ENCODE measurements at regions not wholly inside any gene's neighbourhood (a gene's known extent, or its start where the extent isn't known, plus 50 kb on each side); places are given as distances from the start of the nearest gene placed in this dataset.
A peak's percentile ranks its signal among the peaks of the same experiment; 100 is the strongest.

DNA sequence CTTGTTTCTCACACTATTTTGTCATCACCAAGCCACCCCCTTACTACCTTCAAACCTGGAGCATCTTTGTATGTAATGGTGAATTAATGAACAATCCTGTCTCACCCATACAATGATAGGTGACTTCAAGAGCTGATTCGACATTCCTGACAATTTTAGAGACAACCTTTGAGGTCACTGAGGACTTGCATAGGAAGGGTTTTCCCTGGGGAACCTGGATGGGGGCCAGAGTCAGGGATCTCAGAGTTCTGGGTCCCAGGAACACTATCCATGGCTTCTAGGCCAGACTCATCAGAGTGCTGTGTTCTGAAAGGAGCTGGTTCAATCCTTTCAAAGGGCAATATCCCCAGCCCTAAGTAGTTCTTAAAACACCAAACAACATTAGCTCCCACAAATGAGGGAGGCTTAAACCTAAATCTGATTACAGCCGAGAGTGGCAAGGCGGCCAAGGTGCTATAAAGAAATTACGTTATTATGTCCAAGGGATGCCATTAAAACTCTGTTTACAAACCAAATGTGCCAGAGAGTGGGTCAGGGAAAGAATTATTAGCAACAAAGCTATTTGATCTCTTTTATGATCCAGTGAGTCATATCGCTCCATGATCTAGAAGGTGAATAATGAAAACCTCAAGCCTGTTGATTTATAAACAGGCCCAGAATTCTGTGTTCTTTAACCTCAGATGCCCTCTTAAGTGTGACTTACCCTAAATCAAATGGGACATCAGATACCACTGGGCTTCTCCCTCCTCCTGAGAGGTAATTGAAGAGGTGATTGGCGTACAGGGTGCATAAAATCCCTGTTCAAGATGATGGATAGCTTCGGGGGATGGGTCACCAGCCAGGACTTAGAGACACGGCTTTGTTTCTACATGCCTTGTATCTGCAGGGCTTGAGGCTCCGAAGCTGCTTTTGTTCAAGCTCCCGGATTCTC lies 230.2 kb upstream of the TBX3 start (continued):
- TF ChIP-seq, protein P1, sequence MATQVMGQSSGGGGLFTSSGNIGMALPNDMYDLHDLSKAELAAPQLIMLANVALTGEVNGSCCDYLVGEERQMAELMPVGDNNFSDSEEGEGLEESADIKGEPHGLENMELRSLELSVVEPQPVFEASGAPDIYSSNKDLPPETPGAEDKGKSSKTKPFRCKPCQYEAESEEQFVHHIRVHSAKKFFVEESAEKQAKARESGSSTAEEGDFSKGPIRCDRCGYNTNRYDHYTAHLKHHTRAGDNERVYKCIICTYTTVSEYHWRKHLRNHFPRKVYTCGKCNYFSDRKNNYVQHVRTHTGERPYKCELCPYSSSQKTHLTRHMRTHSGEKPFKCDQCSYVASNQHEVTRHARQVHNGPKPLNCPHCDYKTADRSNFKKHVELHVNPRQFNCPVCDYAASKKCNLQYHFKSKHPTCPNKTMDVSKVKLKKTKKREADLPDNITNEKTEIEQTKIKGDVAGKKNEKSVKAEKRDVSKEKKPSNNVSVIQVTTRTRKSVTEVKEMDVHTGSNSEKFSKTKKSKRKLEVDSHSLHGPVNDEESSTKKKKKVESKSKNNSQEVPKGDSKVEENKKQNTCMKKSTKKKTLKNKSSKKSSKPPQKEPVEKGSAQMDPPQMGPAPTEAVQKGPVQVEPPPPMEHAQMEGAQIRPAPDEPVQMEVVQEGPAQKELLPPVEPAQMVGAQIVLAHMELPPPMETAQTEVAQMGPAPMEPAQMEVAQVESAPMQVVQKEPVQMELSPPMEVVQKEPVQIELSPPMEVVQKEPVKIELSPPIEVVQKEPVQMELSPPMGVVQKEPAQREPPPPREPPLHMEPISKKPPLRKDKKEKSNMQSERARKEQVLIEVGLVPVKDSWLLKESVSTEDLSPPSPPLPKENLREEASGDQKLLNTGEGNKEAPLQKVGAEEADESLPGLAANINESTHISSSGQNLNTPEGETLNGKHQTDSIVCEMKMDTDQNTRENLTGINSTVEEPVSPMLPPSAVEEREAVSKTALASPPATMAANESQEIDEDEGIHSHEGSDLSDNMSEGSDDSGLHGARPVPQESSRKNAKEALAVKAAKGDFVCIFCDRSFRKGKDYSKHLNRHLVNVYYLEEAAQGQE (IDR thresholded peaks at IDR 0.05): no peak

GRCh38 chr12:114912811-114913210 lies 228.8 kb upstream of the TBX3 start:
- Histone ChIP-seq H3K27ac (peak overlapping the region in 1 of 2 experiments; percentile 77; a peak in 1 of 6 replicates), H3K4me1 (peaks cover 45% of the 10 kb centered on the region)
- 88% methylated on average over 1 of the region's 1 CpG for WGBS (ENCODE audit: missing lambda C conversion rate)

DNA sequence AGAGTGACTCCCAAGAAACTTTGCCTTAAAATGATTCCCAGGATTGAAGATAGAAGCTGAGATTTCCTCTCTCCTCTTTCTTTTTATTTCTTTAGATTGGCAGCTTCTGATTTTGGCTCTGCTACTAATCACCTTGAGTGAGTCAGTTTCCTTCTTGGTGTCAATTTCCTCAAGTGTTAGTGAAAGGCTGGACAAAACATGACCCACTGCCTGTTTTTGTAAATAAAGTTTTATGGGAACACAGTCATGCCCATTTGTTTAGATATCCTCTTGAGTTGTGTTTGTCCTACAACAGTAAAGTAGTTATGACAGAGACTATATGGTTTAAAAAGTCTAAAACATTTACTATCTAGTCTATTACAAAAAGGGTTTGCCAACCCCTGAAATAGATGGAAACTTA lies 227.2 kb upstream of the TBX3 start:
- H3K4me2 ChIP-seq: no peak overlapping the region
- no peak overlapping the region; a peak in 1 of 6 replicates for H3K27ac ChIP-seq
- FAIRE-seq: no peak
- CTCF ChIA-PET: interaction anchor here (0.8 kb wide), 1 partner anchor 227 kb away, joined by 3 read pairs; the partner anchor contains the start of gene TBX3
- no peak for DNase-seq (ENCODE audit: low read depth in 1 of 2, low spot score in 1 of 2)
- ATAC-seq: no peak
- no peak for TF ChIP-seq RAD21 (conservative IDR thresholded peaks at IDR 0.05 in 1 of 2, IDR thresholded peaks at IDR 0.05 in 1 of 2)
- TF ChIP-seq HEYL (CRISPR knock-in tag; IDR thresholded peaks at IDR 0.05): no peak
- POLR2A ChIA-PET: no interaction called here
- H3K4me1 ChIP-seq: peaks cover 29% of the 10 kb centered on the region
- no peak overlapping the region for H3K4me3 ChIP-seq
- no peaks in the 10 kb centered on the region for H3K9me3 ChIP-seq

More at GRCh38 chr12:114912811-114913210, 228.8 kb upstream of the TBX3 start:
- no peak for TF ChIP-seq CBX8 (IDR thresholded peaks at IDR 0.05)
- TF ChIP-seq, protein P2, sequence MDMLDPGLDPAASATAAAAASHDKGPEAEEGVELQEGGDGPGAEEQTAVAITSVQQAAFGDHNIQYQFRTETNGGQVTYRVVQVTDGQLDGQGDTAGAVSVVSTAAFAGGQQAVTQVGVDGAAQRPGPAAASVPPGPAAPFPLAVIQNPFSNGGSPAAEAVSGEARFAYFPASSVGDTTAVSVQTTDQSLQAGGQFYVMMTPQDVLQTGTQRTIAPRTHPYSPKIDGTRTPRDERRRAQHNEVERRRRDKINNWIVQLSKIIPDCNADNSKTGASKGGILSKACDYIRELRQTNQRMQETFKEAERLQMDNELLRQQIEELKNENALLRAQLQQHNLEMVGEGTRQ (IDR thresholded peaks at IDR 0.05): no peak
- no peak for TF ChIP-seq FOXS1 (CRISPR knock-in tag; IDR thresholded peaks at IDR 0.05)
- TF ChIP-seq RNF2 (IDR thresholded peaks at IDR 0.05; ENCODE audit: borderline replicate concordance, low read depth): no peak
- no peak for TF ChIP-seq HES2 (IDR thresholded peaks at IDR 0.05)
- no peak for TF ChIP-seq TP53 (CRISPR knock-in tag; IDR thresholded peaks at IDR 0.05)
- DNase-seq (ENCODE audit: low read depth in 1 of 2, low spot score in 1 of 2): no peak
- CTCF ChIA-PET: no interaction called here
- no peak for ATAC-seq
- no peak for FAIRE-seq
- no peak overlapping the region for H3K4me2 ChIP-seq
- H3K9me3 ChIP-seq: no peaks in the 10 kb centered on the region
- POLR2A ChIA-PET: no interaction called here
- H3K4me3 ChIP-seq: no peak overlapping the region

DNA sequence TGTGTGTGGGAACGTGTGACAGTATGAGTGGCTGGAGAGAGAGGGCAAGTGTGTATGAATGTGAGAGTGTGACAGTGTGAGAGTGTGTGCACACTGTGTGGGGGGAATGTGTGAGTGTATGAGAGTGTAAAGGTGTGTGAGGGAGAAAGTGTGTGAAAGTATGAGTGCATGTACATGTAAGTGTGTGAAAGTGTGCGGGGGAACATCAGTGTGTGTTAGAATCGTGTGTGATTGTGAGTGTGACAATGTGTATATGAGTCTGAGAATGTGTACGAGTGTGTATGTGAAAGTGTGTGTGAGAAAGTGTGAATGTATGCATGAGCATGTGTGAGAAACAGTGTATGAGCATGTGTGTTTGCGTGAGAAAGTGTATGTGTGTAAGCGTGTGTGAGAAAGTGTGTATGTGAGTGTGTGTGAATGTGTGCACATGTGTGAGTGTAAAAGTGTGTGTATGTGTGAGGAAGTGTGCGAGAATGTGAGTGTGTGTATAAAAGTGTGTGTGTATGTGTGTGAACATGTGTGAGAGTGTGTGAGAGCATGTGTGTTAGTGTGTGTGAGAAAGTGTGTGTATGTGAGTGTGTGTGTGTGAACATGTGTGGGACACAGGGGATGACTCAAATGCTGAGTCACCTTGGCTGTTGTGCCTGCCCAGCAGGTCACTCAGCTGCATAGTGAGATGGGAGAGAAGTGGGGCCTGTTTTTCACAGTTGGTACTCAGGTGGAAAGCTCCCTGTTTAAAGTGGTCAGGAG lies 220.5 kb upstream of the TBX3 start:
- no peak overlapping the region for H3K4me3 ChIP-seq
- ChIA-PET CTCF (interaction anchor here (0.6 kb wide), 1 partner anchor 92 kb away, joined by 3 read pairs; no protein-coding TSS in a partner anchor), POLR2A (interaction anchor here (0.7 to 1.2 kb wide), 2 partner anchors 220 to 252 kb away, joined by 3 to 6 read pairs; partner anchors contain the start of gene TBX3)
- 71% methylated on average over 7 of the region's 7 CpGs for WGBS (ENCODE audit: missing lambda C conversion rate)
- DNase-seq (ENCODE audit: low read depth in 1 of 2, low spot score in 1 of 2) (peak in 1 of 2 experiments; percentile 61), FAIRE-seq (peak; percentile 51), ATAC-seq (peak; percentile 49 to 50; a peak in 4 of 6 replicates)
- H3K4me1 ChIP-seq: peaks cover 9% of the 10 kb centered on the region
- H3K27ac ChIP-seq: peak overlapping the region; percentile 52 to 61; a peak in 5 of 6 replicates
- no peak overlapping the region for H3K4me2 ChIP-seq
- no peaks in the 10 kb centered on the region; the same call in 2 of the 3 replicates for H3K9me3 ChIP-seq
- TF ChIP-seq JUNB (IDR thresholded peaks at IDR 0.05): peak; percentile 31; the same call in 1 of the 2 replicates
- TF ChIP-seq MAFK (IDR thresholded peaks at IDR 0.05; ENCODE audit: partially characterized antibody): peak; percentile 79
- TF ChIP-seq FOSL2 (IDR thresholded peaks at IDR 0.05): peak; percentile 25; the same call in 1 of the 2 replicates
- peak; percentile 64 for TF ChIP-seq FOSL2 (CRISPR knock-in tag; IDR thresholded peaks at IDR 0.05)
- no peak for TF ChIP-seq ELK1 (IDR thresholded peaks at IDR 0.05; ENCODE audit: low read depth, low read length)
- TF ChIP-seq KDM5A (IDR thresholded peaks at IDR 0.05): no peak
- TF ChIP-seq, protein P3, sequence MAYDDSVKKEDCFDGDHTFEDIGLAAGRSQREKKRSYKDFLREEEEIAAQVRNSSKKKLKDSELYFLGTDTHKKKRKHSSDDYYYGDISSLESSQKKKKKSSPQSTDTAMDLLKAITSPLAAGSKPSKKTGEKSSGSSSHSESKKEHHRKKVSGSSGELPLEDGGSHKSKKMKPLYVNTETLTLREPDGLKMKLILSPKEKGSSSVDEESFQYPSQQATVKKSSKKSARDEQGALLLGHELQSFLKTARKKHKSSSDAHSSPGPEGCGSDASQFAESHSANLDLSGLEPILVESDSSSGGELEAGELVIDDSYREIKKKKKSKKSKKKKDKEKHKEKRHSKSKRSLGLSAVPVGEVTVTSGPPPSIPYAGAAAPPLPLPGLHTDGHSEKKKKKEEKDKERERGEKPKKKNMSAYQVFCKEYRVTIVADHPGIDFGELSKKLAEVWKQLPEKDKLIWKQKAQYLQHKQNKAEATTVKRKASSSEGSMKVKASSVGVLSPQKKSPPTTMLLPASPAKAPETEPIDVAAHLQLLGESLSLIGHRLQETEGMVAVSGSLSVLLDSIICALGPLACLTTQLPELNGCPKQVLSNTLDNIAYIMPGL (CRISPR knock-in tag; IDR thresholded peaks at IDR 0.05; ENCODE audit: borderline replicate concordance): no peak
- peak; percentile 61 for TF ChIP-seq NFE2L2 (conservative IDR thresholded peaks at IDR 0.05; ENCODE audit: low read length)
- no peak for TF ChIP-seq ZSCAN20 (CRISPR knock-in tag; IDR thresholded peaks at IDR 0.05)
- TF ChIP-seq HDAC2 (IDR thresholded peaks at IDR 0.05): no peak

All from A549 (cell line).